ENCODE measurements at regions not wholly inside any gene's neighbourhood (a gene's known extent, or its start where the extent isn't known, plus 50 kb on each side); places are given as distances from the start of the nearest gene placed in this dataset.
"Not testable (repeated sequence)": the region's sequence is repeated elsewhere in the genome, so short reads cannot be mapped to it uniquely, and the experiment has no call there.

- DNase-seq: no peak
Observed at GRCh38 chr10:29714096-29714874, 79.5 kb upstream of the SVIL start.

GRCh38 chr10:29713450-29713849, 78.7 kb upstream of the SVIL start:
- DNase-seq: no peak

DNA sequence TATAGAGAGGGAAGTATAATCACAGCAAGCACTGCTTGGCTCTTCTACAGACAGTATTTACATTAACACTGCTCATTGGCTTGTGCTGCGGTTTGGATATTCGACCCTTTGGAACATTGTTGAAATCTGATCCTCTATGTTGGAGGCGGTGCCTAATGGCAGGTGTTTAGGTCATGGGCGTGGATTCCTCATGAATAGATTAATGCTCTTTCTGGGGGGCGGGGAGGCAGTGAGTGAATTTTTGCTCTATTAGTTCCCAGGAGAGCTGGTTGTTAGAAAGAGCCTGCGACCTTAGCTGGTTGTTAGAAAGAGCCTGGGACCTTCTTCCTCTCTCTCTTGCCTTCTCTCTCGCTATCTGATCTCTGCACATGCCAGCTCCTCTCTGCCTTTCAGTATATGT, 77.3 kb upstream of the SVIL start:
- peak; percentile 56 for DNase-seq

DNA sequence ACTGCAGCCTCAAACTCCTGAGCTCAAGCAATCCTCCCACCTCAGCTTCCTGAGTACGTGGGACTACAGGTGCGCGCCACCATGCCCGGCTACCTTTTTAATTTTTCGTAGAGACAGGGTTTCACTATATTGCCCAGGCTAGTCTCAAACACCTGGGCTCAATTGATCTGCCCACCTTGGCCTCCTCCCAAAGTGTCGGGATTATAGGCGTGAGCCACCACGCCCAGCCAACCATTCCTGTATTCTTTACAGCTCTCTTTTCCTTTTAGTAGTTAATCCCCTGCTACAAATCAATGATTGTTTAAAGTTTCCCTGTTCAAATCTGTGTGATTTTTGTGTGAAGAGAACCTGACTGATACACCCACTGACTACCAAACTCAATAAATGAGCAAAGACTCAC, 75.4 kb upstream of the SVIL start:
- DNase-seq: no peak

DNA sequence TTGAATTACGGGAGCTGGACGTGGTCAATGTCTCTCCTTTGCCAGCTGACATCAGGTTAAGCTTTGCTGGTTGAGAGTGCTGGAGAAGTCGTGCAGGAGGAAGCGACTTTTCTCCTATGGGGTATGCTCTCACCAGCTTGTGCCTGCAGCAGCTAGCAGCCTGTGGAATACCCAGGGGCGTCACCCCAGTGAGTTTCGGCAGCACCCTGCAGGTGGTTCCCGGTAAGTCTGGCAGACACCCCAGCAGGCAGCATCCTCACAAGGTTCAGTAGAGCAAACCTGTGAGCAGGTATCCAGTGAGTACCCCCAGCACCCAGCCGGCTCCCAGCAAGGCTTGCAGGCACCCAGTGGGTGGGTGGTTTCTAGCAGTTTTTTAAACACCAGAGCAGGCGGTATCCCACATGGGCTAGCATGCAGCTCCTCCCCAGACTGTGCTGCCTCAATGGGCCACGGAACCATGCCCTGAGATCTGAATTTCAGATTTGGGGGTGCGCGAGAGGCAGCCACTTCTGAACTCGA, 74.8 kb upstream of the SVIL start:
- DNase-seq: no peak

- peak; percentile 60 for DNase-seq
Observed at GRCh38 chr10:29703271-29703670, 68.5 kb upstream of the SVIL start.

DNA sequence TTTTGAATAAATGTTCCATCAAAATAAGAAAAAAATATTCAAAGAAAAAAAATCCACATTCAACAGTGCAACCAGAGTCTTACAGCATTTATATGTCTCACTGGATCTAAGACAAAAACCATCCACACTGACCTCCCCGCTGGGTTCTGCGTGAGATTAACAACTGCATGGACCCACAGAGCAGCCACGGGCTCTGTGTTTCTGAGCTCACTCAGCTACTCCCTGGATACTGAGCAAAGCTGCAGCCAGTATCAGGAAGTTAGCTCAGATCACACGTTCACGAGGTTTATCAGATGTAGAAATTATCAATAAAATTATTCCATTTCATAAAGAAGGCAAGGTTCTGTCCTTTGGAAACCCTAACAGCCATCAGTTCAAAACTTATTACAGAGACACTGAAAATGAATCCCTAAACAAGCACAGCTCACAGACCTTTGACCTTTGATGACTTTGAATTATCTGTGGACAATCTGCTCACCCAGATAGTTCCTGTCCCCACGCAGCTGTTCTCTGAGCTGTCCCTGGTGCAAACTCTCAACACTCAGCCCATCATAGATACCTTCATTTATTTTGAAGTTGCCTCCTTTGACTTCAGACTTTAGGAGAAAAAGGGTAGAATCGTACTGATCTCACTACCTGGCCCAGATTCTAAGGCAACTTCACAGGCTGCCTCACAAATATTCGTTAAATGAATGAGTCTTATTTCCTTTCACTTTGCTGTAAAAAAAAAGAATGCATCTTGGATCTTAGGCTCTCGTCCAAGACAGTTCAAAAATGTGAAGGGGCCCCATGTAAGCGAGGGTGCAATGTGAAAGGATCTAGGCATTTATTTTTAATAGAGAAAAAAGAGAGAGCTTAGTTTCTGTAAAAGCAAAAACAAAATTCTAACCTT, 67.7 kb upstream of the SVIL start:
- no peak for DNase-seq

GRCh38 chr10:29701306-29701705, 66.5 kb upstream of the SVIL start:
- no peak for DNase-seq

GRCh38 chr10:29699621-29700020, 64.8 kb upstream of the SVIL start:
- peak; percentile 85 for DNase-seq

- DNase-seq: no peak
Observed at GRCh38 chr10:29698773-29699490, 64.2 kb upstream of the SVIL start.

GRCh38 chr10:29696581-29696980, 61.8 kb upstream of the SVIL start:
- not testable (repeated sequence) for DNase-seq

DNA sequence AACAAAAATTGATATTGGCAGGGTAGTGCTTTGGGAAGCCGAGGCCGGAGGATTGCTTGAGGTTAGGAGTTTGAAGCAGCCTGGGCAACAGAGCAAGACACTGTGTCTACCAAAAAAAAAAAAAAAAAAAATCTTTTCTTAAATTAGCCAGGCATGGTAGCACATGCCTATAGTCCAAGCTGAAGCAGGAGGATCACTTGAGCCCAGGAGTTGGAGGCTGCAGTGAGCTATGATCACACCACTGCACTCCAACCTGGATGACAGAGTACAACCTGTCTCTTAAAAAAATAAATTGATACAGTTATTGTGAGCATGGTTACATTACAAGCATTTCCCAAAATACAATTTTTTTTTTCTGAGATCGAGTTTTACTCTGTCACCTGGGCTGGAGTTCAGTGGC, 59.4 kb upstream of the SVIL start:
- DNase-seq: no peak

- DNase-seq: no peak
Observed at GRCh38 chr10:29692121-29692539, 57.4 kb upstream of the SVIL start.

DNA sequence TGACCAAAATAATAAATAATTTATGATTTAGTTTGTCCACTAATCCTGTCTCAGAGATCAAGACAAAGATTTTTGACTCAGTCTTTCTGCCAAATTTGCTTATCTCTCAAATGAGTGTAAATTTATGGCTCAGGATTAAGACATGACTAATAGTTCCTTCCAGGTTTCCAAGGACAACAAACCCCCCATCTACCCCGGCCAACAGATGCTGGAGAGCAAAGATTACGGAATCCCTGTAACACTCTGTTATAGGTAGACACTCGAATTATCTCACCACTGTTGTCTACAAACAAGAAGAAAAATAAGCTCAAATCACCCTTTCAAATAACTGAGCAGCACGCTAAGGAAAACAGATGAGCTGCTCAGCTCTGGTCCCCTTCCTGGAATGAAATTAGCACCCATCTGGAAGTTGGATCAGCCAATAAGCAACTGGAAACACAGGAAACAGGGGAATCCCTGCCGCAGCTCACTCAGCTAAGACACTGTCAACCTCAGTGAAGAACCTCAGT, 56.8 kb upstream of the SVIL start:
- no peak for DNase-seq

DNA sequence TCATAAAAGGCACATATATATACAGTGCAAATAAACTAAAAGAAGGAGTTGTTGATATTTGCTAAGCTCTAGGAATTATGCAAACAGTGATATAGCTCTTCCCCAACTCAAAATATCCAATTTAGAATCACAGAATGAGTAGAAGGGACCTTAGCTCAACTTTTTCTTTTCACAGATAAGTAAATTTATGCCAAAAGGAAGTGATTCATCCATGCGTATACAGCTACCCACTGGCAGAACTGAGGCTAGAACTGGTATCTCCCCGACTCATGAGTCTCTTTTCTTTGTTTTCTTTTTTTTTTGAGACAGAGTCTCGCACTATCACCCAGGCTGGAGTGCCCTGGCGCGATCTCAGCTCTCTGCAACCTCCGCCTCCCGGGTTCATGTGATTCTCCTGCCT, 54.2 kb upstream of the SVIL start:
- no peak for DNase-seq

DNA sequence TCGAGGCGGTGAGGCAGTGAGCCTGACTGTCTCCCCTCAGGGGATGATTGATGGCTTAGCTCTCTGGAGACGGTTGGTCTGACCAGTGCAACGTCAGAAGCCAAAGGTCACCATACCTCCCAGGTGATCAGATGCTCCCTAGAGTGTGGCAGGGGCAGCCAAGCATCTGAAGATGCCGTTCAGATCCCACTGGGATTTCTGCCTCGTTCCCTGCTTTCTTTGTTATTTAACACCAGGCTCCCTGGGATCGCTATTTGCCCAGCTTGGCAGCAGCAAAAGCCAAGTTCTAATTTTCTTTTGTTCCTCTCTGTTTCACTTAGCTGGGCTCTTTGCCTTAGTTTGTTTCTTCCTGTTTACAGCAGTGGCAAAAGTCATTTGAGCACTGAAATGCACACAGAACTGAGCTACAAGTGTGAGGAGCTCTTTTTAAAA, 53.5 kb upstream of the SVIL start:
- peak; percentile 80 for DNase-seq

DNA sequence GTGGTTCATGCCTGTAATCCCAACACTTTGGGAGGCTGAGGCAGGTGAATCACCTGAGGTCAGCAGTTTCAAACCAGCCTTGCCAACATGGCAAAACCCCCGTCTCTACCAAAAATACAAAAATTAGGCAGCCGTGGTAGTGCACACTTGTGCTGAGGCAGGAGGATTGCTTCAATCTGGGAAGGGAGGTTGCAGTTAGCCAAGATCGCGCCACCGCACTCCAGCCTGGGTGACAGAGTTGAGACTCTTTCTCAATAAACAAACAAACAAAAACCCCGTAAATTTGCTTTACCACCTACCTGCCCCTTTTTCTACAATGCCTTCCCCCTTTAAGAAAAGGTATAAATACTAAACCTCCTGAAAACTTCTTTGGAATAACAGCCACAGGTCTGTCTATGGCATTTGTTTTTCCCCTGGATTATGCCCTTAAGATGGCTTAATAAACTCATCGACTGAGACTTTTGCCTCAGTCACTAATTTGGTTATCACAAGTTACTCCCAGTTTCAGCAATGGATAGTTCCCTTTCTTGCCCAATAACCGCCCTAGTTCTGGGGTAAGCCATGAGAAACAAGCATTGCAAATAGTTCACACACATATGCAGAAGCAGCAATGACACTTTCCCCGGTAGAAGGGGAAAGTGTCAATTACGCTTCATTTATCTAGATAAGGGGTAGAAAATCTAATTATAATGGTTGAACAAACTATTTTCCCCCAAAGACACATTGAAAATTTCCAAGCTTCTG, 52.8 kb upstream of the SVIL start:
- DNase-seq: no peak

GRCh38 chr10:29685506-29685905, 50.7 kb upstream of the SVIL start:
- no peak for DNase-seq
